Esophagus mucosa (tissue), 1 donor: ENCODE measurements at regions not wholly inside any gene's neighbourhood (a gene's known extent, or its start where the extent isn't known, plus 50 kb on each side); places are given as distances from the start of the nearest gene placed in this dataset.
"Not testable (repeated sequence)": the region's sequence is repeated elsewhere in the genome, so short reads cannot be mapped to it uniquely, and the experiment has no call there.

Experiments used
- ATAC-seq: fragments of 200-7000 bp; cut with Tn5 transposase; one replicate; pipeline ENCODE4 v1.9.1; 2020
- donor health status: DM: yes; HTN: yes; CAD: no.

- no peak for ATAC-seq
Observed at GRCh38 chr14:44873536-44873935, 88.2 kb downstream of the KLHL28 start.

- no peak for ATAC-seq
Observed at GRCh38 chr14:44866770-44867169, 95.0 kb downstream of the KLHL28 start.

- ATAC-seq: no peak
Observed at GRCh38 chr14:44866322-44866721, 95.4 kb downstream of the KLHL28 start.

- no peak for ATAC-seq
Observed at GRCh38 chr14:44863271-44863670, 98.5 kb downstream of the KLHL28 start.

GRCh38 chr14:44854114-44854513, 107.6 kb downstream of the KLHL28 start:
- no peak for ATAC-seq

GRCh38 chr14:44847526-44848309, 114.0 kb downstream of the KLHL28 start:
- ATAC-seq: no peak

- ATAC-seq: no peak
Observed at GRCh38 chr14:44846232-44846824, 115.4 kb downstream of the KLHL28 start.

GRCh38 chr14:44835928-44836327, 125.8 kb downstream of the KLHL28 start:
- not testable (repeated sequence) for ATAC-seq

GRCh38 chr14:44833376-44834060, 128.2 kb downstream of the KLHL28 start:
- ATAC-seq: no peak

- ATAC-seq: no peak
Observed at GRCh38 chr14:44830371-44830770, 131.4 kb downstream of the KLHL28 start.

GRCh38 chr14:44829021-44829420, 132.7 kb downstream of the KLHL28 start:
- ATAC-seq: no peak

- ATAC-seq: no peak
Observed at GRCh38 chr14:44828023-44828422, 133.7 kb downstream of the KLHL28 start.

GRCh38 chr14:44820230-44820964, 141.3 kb downstream of the KLHL28 start:
- ATAC-seq: no peak

- no peak for ATAC-seq
Observed at GRCh38 chr14:44814196-44814595, 147.6 kb downstream of the KLHL28 start.

GRCh38 chr14:44812672-44813071, 149.1 kb downstream of the KLHL28 start:
- no peak for ATAC-seq

GRCh38 chr14:44804391-44804790, 157.4 kb downstream of the KLHL28 start:
- no peak for ATAC-seq

GRCh38 chr14:44803239-44803905, 158.4 kb downstream of the KLHL28 start:
- peak; percentile 83 for ATAC-seq

GRCh38 chr14:44798386-44799242, 163.1 kb downstream of the KLHL28 start:
- ATAC-seq: no peak

- ATAC-seq: no peak
Observed at GRCh38 chr14:44795725-44796124, 166.0 kb downstream of the KLHL28 start.

- ATAC-seq: no peak
Observed at GRCh38 chr14:44791730-44792129, 170.0 kb downstream of the KLHL28 start.

- ATAC-seq: no peak
Observed at GRCh38 chr14:44788612-44789011, 173.1 kb downstream of the KLHL28 start.
